MCF 10A (cell line): ENCODE measurements at regions not wholly inside any gene's neighbourhood (a gene's known extent, or its start where the extent isn't known, plus 50 kb on each side); places are given as distances from the start of the nearest gene placed in this dataset.

Experiments
- BruUV-seq: library from RNA; stranded (reverse); fragments of 400-500 nt; replicated peaks from 2 replicates; lab custom pipeline; 2021; lab: Mats Ljungman, UMichigan
- CTCF ChIA-PET: fragments of 300-600 bp; sonication (Branson Sonifier 250); formaldehyde crosslinking; extraction: SDS; loops from one replicate; lab custom pipeline; 2021; ENCODE audit warnings: antibody characterized with exemption, inconsistent platforms; lab: Yijun Ruan, JAX
- POLR2A ChIA-PET: fragments of 300-600, 350-650 bp; sonication (Branson Sonifier 250); formaldehyde crosslinking; extraction: SDS; loops from one replicate; lab custom pipeline; 2020; ENCODE audit warnings: antibody characterized with exemption, inconsistent platforms; lab: Yijun Ruan, JAX
- DNase-seq: peaks from one replicate; pipeline ENCODE4 v3.0.0-alpha.2; 2018; ENCODE audit not compliant: unreplicated experiment
- H3K27ac Mint-ChIP-seq: one replicate; pipeline ENCODE4 v1.8.0; 2022; ENCODE audit warnings: mild to moderate bottlenecking, low read depth, mixed read lengths; ENCODE audit not compliant: unreplicated experiment
- H3K27me3 Mint-ChIP-seq: one replicate; pipeline ENCODE4 v1.8.0; 2022; ENCODE audit warnings: mixed read lengths; ENCODE audit not compliant: insufficient read depth, unreplicated experiment
- H3K36me3 Mint-ChIP-seq: one replicate; pipeline ENCODE4 v1.8.0; 2022; ENCODE audit warnings: mild to moderate bottlenecking, moderate library complexity, mixed read lengths; ENCODE audit not compliant: insufficient read depth, unreplicated experiment
- H3K4me1 Mint-ChIP-seq: one replicate; pipeline ENCODE4 v1.8.0; 2022; ENCODE audit warnings: mixed read lengths; ENCODE audit not compliant: insufficient read depth, unreplicated experiment
- H3K4me3 Mint-ChIP-seq: one replicate; pipeline ENCODE4 v1.8.0; 2022; ENCODE audit warnings: mild to moderate bottlenecking, moderate library complexity, mixed read lengths; ENCODE audit not compliant: unreplicated experiment
- H3K9me3 Mint-ChIP-seq: one replicate; pipeline ENCODE4 v1.8.0; 2022; ENCODE audit warnings: mixed read lengths; ENCODE audit not compliant: unreplicated experiment
- intact Hi-C: fragments of 100-400 bp; cut with micrococcal nuclease; formaldehyde crosslinking; loops from 2 replicates; pipeline ENCODE4 v1.14.1; 2022
- TF ChIP-seq, protein P1 (sequence below): fragments of 200-600 bp; IDR thresholded peaks from one replicate; pipeline ENCODE4 v1.8.0; 2022; ENCODE audit warnings: antibody characterized with exemption, mild to moderate bottlenecking; ENCODE audit not compliant: unreplicated experiment

DNA sequence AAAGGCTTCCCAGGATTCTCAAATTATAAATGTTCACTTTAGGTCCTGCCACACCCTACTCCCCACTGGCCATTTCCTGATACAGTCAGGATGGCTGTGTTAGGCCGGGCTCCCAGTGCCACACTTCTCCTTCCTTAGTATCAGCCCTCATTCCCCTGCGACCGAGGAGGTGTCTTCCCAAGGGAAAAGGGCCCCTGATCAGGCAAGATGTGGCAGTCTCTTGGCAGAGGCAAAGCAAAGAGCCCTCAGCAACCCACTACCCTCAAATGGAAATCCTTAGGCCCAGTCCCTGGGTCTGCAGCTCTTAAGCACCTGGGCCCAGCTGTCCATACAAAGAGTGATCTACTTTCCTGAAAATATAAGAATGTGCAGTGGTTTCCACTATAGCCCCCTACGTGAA, 96.5 kb upstream of the VASH1 start:
- CTCF ChIA-PET = interaction anchor here (0.6 to 8.7 kb wide), 2 partner anchors 18 to 955 kb away, joined by 4 to 41 read pairs; no protein-coding TSS in a partner anchor
- POLR2A ChIA-PET = no interaction called here
- Mint-ChIP-seq H3K9me3 (no peaks in the 10 kb centered on the region), H3K27ac (no peak overlapping the region), H3K4me1 (no peaks in the 10 kb centered on the region), H3K36me3 (no peaks in the 10 kb centered on the region), H3K27me3 (peaks cover 4% of the 10 kb centered on the region), H3K4me3 (no peak overlapping the region)
- BruUV-seq = no TSS peak
- no peak for DNase-seq
- TF ChIP-seq, protein P1, sequence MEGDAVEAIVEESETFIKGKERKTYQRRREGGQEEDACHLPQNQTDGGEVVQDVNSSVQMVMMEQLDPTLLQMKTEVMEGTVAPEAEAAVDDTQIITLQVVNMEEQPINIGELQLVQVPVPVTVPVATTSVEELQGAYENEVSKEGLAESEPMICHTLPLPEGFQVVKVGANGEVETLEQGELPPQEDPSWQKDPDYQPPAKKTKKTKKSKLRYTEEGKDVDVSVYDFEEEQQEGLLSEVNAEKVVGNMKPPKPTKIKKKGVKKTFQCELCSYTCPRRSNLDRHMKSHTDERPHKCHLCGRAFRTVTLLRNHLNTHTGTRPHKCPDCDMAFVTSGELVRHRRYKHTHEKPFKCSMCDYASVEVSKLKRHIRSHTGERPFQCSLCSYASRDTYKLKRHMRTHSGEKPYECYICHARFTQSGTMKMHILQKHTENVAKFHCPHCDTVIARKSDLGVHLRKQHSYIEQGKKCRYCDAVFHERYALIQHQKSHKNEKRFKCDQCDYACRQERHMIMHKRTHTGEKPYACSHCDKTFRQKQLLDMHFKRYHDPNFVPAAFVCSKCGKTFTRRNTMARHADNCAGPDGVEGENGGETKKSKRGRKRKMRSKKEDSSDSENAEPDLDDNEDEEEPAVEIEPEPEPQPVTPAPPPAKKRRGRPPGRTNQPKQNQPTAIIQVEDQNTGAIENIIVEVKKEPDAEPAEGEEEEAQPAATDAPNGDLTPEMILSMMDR = no peak
- intact Hi-C loops = no loop called here

DNA sequence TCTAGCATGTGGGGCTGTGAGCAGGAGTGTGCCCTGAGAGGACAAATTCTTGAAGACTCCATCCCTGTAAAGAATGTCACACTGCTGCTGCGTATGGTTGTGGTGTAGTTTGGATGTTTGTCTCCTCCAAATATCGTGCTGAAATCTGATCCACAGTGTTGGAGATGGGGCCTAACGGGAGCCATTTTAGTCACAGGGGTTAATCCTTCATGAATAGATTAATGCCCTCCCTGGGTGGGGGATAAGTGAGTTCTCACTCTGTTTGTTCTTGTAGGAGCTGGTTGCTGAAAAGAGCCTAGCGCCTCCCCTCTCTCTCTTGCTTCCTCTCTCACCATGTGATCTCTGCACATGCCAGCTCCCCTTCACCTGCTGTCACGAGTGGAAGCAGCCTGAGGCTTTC, 94.5 kb upstream of the VASH1 start:
- POLR2A ChIA-PET = no interaction called here
- Mint-ChIP-seq H3K27ac (no peak overlapping the region), H3K36me3 (no peaks in the 10 kb centered on the region), H3K4me1 (no peaks in the 10 kb centered on the region), H3K4me3 (no peak overlapping the region), H3K27me3 (no peaks in the 10 kb centered on the region), H3K9me3 (no peaks in the 10 kb centered on the region)
- no TSS peak for BruUV-seq
- CTCF ChIA-PET = no interaction called here
- no peak for DNase-seq
- intact Hi-C loops = no loop called here
- TF ChIP-seq, protein P1 = no peak

DNA sequence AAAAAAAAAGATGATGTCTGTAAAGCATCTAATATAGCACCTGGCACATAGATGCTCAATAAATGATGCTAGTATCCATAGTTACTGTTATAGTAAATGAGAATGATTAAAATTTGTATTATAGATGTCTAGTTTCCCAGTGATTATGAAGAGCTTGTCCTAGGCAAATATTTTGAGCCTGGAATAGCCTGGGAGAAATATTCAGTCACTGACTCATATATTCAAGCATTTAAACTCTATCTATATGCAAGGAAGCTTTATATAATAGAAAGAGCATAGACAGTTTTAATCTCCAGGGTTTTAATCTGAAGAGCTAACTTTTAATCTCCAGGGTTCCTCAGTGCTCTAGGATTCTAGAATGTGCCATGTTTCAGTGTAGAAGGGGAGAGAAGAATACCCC, 91.5 kb upstream of the VASH1 start:
- Mint-ChIP-seq H3K27ac (no peak overlapping the region), H3K27me3 (peaks cover 11% of the 10 kb centered on the region), H3K36me3 (no peaks in the 10 kb centered on the region), H3K4me1 (no peaks in the 10 kb centered on the region), H3K4me3 (no peak overlapping the region), H3K9me3 (no peaks in the 10 kb centered on the region)
- DNase-seq = no peak
- CTCF ChIA-PET = interaction anchor here (0.7 kb wide), 3 partner anchors 15 to 364 kb away, joined by 4 to 5 read pairs (median 5); no protein-coding TSS in a partner anchor
- BruUV-seq = no TSS peak
- intact Hi-C loops = no loop called here
- POLR2A ChIA-PET = no interaction called here
- TF ChIP-seq, protein P1 = no peak

DNA sequence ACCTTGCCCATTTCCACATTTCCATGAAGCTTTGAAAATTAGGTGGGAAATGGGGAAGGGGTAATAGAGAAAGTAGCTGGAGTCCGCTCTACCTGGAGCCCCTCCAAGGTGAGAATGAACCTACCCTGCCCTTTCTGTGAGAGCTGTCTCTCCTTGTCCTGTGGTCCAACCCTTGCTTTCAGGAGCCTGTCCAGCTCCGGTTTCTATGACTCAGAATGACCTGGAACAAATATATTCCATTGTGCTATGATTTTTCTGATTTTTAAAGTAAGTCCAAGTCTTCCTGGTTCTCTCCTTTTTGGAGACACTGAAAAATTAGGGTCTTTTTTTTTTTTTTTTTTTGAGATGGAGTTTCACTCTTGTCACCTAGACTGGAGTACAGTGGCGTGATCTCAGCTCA, 89.1 kb upstream of the VASH1 start:
- Mint-ChIP-seq H3K36me3 (no peaks in the 10 kb centered on the region), H3K4me1 (no peaks in the 10 kb centered on the region), H3K4me3 (no peak overlapping the region), H3K9me3 (no peaks in the 10 kb centered on the region), H3K27me3 (peaks cover 18% of the 10 kb centered on the region), H3K27ac (no peak overlapping the region)
- CTCF ChIA-PET = interaction anchor here (0.6 to 1.0 kb wide), 5 partner anchors 23 to 282 kb away, joined by 3 to 5 read pairs (median 3); no protein-coding TSS in a partner anchor
- TF ChIP-seq, protein P1 = no peak
- intact Hi-C loops = no loop called here
- BruUV-seq = no TSS peak
- DNase-seq = peak; percentile 30
- POLR2A ChIA-PET = interaction anchor here (0.5 to 0.7 kb wide), 3 partner anchors 15 to 26 kb away, joined by 3 read pairs; no protein-coding TSS in a partner anchor
